NCI-H1105 treated with DMSO at 0.1 percent for 48 hours (cell line): ENCODE measurements at regions not wholly inside any gene's neighbourhood (a gene's known extent, or its start where the extent isn't known, plus 50 kb on each side); places are given as distances from the start of the nearest gene placed in this dataset.
"Not testable (repeated sequence)": the region's sequence is repeated elsewhere in the genome, so short reads cannot be mapped to it uniquely, and the experiment has no call there.

Source experiments
- DNase-seq: peaks from one replicate; lab custom pipeline; 2025; lab: John Stamatoyannopoulos, UW

- DNase-seq: no peak
Measured at GRCh38 chr10:9289811-9290210, 1235.3 kb downstream of the GATA3 start.

GRCh38 chr10:9291081-9291480 is 1236.6 kb downstream of the GATA3 start:
- no peak for DNase-seq

GRCh38 chr10:9294132-9294663 is 1239.7 kb downstream of the GATA3 start:
- no peak for DNase-seq

- no peak for DNase-seq
Measured at GRCh38 chr10:9294865-9295264, 1240.4 kb downstream of the GATA3 start.

DNA sequence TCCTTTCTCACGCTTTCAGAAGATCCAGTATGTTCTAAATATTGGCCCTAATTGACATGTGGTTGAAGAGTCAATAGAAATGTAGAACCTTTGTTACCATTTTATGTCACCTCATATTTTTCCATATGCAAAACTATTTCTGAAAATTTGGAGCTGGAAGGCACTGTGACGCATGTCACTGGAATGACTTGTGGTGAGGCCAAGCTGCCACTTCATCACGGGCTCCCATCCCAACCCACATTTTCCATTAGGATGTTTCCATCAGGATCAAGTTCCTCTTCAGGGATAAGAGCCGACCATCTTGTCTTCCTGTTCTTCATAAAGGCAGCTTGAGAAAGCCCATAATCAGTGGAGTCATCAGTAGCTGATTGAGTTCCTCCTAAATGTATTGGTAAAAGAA is 1241.7 kb downstream of the GATA3 start:
- no peak for DNase-seq

GRCh38 chr10:9297580-9297979 is 1243.1 kb downstream of the GATA3 start:
- no peak for DNase-seq

DNA sequence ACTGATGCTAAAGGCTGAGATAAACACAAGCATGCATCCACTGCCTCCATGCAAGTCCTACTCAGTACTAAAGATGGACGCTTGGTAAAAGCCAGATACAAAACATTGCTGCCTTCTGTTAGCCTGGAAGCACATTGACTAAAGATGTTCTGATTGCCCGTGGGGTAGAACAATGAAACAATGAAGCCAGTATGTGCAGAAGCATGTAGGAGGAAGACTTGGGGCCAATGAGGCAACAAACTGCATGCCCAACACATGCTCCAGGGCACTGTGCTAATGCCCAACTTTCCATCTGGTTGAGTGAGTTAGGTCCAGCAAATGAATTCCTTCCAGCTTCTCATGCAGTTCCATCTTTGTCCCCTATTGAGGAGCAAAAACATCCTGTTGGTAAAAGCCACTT is 1245.5 kb downstream of the GATA3 start:
- no peak for DNase-seq

GRCh38 chr10:9301148-9301547 is 1246.7 kb downstream of the GATA3 start:
- DNase-seq: peak; percentile 1

DNA sequence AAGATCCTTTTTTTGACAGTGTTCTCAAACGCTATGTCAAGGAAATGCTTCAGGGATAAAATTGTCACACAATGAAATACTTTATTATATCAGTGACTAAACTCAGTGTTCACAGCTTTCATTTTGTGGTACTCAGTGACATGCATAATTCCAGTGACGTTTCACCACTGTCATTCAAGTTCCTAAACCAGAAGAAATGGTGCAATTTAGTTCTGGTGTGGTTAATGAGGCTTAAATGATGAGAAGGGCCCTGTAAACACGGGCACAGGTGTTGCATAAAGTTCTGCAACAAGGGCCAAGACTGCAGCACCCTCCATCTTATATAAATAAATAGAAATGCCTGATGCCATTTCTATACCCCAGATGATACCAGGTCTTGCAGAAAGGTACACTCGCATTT is 1247.1 kb downstream of the GATA3 start:
- DNase-seq: no peak

DNA sequence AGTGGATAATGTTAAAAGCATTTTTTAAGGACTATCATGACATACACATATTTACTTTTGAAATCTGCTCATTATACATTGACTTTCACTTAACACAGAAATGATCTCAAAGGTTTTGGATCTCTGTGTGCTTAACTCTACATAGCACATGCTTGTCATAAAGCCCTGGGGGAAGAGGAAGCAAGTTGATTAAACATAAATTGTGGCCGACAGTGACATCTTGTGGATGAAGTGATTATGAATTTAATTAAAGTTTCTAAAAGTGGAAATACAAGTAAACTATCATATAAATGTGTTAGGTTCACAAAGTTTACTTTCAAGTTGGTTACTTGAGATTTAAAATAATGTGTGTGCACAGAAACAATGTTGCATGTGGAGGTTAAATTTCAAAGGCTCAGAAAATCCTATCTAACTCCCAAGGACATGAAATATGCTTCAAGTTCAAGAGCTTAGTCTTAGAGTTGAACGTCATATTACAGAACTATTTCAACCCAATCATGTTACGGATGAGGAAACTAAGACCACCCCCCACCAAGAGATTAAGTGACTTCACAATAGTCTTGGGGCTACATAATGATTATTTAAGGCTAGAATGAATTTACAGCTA is 1247.8 kb downstream of the GATA3 start:
- peak; percentile 18 for DNase-seq

DNA sequence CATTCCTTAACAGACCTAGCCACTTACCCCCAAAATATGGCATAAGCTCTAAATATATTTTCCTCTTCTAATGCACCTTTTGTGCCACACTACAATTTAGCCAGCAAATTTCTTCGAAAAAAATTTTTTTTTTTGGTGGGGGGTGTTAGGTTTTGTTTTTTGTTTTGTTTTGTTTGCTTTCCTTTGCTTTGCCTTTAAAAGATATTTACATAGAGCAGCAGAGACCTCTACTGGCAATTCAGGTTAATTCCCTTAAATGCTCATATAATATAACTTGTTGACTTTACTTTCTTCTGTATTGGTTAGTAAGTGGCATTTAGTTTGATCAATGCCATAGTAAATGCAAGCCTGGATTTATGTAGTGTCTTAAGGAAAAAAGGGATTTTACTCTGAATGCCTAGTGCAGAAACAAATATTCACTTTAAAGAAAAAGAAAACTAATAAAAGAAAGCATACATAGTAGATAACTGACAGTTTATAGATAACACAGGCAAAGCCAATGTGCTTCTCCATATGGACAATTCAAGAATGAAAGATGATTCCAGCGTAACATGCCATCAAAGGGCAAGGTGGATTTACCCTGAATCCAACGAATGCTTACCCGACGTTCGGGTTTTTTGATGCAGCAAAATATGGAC is 1250.6 kb downstream of the GATA3 start:
- DNase-seq: peak; percentile 14

GRCh38 chr10:9311702-9312499 is 1257.4 kb downstream of the GATA3 start:
- no peak for DNase-seq

DNA sequence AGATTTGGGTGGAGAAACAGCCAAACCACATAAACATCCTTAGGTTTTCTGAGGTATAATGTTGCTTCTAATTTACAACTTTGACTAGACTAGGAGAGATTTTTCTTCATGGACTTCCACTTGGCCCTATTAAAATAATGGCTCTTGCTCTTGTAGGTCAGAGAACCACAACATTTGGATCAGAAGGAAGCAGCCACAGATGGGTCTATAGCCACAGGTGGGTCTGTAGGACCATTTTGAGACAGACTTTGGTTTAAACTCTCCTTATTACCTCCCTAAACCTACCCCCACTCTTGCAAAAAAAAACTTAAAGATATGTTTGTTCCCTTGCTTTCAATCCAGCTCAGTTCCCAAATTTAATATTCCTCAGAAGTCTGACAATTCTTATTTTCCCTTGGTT is 1260.8 kb downstream of the GATA3 start:
- no peak for DNase-seq

DNA sequence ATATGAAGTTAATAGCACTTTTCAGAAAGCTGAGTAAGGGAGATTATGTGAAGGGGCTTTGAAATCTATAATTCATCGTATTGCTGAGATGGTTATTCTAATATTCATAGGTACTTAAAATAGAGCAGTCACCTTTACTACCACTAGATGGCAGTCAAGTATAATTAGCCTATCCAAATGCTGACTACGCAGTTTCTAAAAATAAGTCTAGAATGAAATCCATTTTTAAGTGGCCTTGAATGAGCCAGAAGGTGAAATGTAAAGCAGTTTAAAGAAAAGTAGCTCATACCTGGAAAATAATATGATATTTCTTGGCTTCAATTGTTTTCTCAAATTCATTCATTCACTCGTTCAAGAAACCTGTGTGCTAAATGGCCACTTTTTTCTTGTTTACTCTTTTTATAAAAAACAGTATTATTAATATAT is 1277.1 kb downstream of the GATA3 start:
- peak; percentile 21 for DNase-seq

DNA sequence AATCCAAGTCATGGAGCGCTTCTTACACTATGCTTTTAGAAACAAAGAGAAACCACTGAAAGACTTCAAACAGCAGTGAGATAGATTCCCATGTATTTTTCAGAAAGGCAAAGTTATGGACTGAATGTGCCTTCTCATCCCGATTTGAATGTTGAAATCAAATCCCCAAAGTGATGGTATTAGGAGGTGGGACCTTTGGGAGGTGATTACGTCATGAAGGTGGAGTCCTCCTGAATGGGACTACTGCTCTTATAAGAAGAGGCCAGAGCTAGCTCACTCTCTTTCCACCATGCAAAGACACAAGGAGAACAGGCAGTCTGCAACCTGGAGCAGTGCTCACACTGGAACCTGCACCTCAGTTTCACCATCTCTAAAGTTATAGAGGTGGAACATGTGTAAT is 1279.8 kb downstream of the GATA3 start:
- DNase-seq: no peak

DNA sequence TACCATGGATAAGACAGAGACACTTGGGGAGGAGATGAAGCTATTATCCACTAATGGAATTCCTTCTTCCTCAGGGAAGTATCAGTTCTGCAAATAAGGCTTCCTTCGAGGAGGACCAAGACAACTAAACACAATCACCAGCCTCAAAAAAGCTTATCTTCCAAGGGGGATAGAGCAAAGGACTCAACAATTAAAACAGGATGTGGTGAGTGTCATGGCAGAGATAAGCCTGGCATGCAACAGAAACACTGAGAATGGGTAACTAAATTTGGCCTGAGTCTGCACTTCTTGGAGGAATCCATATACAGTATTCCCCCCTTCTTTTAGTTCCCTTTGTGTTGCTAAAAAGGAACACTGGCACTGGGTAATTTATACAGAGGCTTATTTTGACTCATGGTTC is 1285.2 kb downstream of the GATA3 start:
- DNase-seq: no peak

DNA sequence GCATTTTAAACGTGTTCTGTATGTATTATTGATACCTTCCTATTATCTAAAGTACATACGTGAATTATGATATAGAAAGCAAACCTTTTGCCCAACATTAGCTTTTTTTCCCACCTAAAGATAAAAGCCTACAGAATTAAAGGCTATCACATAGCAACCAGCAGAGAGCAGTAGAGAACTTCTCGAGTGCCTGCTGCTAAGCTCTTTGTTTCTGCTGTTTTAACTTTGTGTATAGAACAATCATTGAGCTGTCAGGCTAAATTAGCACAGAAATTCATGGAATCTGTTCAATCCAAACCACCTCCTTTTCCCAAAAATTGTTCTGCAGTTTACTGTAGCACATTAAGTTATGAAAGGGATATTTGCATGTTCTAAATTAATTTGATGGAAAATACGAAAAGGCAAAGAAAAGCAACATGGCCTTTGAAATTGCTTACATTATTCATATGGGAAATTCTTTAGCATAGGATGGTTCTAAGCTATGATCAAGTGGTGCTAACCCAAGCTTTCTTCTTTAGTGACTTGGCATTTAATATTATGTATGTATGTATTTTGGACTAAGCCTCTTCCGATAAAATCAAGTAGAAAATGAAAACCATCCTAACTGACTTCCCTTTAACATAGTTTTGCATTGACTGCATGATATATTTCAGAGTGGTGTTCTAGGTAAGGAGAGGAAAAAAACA is 1288.5 kb downstream of the GATA3 start:
- DNase-seq: peak; percentile 13

DNA sequence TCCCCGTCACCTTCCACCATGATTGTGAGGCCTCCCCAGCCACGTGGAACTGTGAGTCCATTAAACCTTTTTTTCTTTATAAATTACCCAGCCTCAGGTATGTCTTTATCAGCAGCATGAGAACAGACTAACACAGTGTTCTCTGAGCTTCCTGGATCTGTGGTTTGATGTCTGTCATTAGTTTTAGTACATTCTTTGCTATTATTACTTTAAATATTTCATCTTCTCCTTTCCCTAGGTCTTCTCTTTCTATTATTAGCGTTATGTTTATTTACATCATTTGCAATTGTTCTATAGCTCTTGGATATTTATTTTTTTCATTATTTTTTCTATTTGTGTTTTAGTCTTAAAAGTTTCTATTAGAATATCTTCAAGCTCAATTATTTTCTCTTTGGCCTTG is 1293.4 kb downstream of the GATA3 start:
- not testable (repeated sequence) for DNase-seq

- DNase-seq: no peak
Measured at GRCh38 chr10:9357471-9357870, 1303.0 kb downstream of the GATA3 start.

- no peak for DNase-seq
Measured at GRCh38 chr10:9362721-9363120, 1308.2 kb downstream of the GATA3 start.

DNA sequence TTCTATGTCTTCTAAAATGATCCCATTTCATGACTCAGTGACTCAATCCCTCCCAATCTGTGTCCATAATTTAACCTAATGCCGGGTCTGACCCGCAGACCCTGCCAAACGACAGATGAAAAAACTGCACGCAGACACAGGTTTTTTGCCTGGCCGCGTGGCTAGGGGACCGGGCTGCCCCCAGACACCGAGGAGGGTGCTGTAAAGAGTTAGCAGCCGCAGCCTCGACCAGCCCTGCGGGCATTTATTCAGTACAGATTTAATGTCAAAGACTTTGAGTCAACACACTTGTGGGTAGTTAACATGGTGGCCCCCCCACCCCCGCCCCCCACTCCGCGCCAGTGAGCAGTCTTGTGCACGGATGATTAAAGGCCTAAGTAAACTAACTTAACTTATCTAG is 1324.7 kb downstream of the GATA3 start:
- no peak for DNase-seq

DNA sequence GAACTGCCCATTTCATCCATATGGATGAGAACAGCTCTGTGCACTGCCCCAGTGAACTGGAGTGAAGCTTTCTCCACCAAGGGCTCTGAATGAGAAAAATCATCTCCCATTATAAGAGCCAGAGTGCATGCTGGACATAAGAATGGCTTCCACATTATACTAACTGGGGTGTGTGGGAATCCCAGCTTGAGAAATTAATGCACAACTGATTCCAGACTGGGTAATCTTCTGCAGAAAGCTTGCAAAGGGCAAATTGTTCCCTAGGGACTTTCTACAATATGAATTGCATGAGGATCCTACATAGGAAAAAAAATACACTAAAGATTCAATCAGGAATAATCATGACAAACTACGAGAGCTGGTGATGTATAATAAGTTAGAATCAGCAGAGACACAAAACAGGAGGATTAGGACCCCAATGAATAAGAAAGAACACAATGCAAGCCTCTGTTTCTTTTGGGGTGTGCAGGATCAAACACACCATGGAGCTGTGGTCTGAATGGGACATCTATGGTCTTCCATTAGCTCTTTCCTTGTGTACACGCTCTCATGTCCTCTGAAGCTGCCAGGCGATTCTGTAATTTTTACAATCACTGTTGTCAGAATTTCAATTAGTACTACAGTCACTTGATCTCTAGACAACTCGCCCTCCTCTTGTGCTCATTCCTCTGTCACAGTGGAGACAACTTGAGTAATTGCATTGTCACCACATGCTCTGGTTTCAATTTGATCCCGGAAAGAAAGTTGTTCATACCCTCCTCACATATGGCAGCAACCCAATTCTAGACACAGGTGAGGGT is 1327.4 kb downstream of the GATA3 start:
- no peak for DNase-seq
